HCT116 (cell line): ENCODE measurements at regions not wholly inside any gene's neighbourhood (a gene's known extent, or its start where the extent isn't known, plus 50 kb on each side); places are given as distances from the start of the nearest gene placed in this dataset.

Source experiments
- ATAC-seq: fragments of 200-7000 bp; cut with Tn5 transposase; 2 replicates; pipeline ENCODE4 v1.9.1; 2020; ENCODE audit warnings: mild to moderate bottlenecking, moderate library complexity
- BruUV-seq: library from RNA; stranded (reverse); fragments of 400-500 nt; replicated peaks from 2 replicates; lab custom pipeline; 2021; lab: Mats Ljungman, UMichigan
- CTCF ChIA-PET: fragments of 300-600 bp; sonication (Branson Sonifier 250); formaldehyde crosslinking; loops from one replicate; lab custom pipeline; 2021; ENCODE audit warnings: antibody characterized with exemption; lab: Charles Lee
- POLR2A ChIA-PET: fragments of 300-600, 350-600 bp; sonication (Branson Sonifier 250); formaldehyde crosslinking; loops from one replicate; lab custom pipeline; 2021; ENCODE audit warnings: antibody characterized with exemption; lab: Charles Lee
- RAD21 ChIA-PET, 2 experiments: fragments of 300-600 bp; sonication (Branson Sonifier 250); formaldehyde crosslinking; loops; one replicate each; lab custom pipeline; 2023; ENCODE audit warnings: low total read pairs in 2 of 2; ENCODE audit not compliant: uncharacterized antibody in 2 of 2, unreplicated experiment in 2 of 2, low non-redundant PET in 1 of 2; lab: Charles Lee
- DNase-seq: peaks from one replicate; pipeline ENCODE4 v3.0.0-alpha.2; 2010; ENCODE audit warnings: low read depth, low spot score
- H2AFZ ChIP-seq: fragments of 200-600 bp; shearing (Covaris generic), sonication (generic); 2 replicates; pipeline ENCODE4 v1.6.1; 2017; ENCODE audit warnings: low read depth, mixed run types, mixed read lengths, antibody characterized with exemption, low read length; ENCODE audit not compliant: poor library complexity, severe bottlenecking
- H3K27ac ChIP-seq: 2 replicates; pipeline ENCODE4 v1.5.1; 2012; ENCODE audit warnings: low read depth, low read length
- H3K27me3 ChIP-seq: fragments of 200-600 bp; sonication (generic); 2 replicates; pipeline ENCODE4 v1.6.1; 2016; ENCODE audit warnings: mixed run types, low read length, mixed read lengths; ENCODE audit not compliant: insufficient read depth
- H3K36me3 ChIP-seq, 2 experiments: fragments of 200-500 bp in 1 of 2; fragments of 200-600 bp in 1 of 2; sonication (Bioruptor generic) in 1 of 2; sonication (generic) in 1 of 2; 2 replicates each; pipeline versions ENCODE4 v1.5.1 to v1.6.1; 2014 to 2016; ENCODE audit warnings: low read length in 2 of 2, inconsistent platforms in 1 of 2, mixed read lengths in 1 of 2, mixed run types in 1 of 2; ENCODE audit not compliant: insufficient read depth in 2 of 2, control insufficient read depth in 1 of 2
- H3K4me1 ChIP-seq, 2 experiments: fragments of 200-600 bp in 1 of 2; sonication (generic) in 1 of 2; 2 replicates each; pipeline versions ENCODE4 v1.5.1 to v1.6.1; 2012 to 2017; ENCODE audit warnings: low read length in 2 of 2, inconsistent platforms in 1 of 2, mild to moderate bottlenecking in 1 of 2, mixed read lengths in 1 of 2, mixed run types in 1 of 2, moderate library complexity in 1 of 2; ENCODE audit not compliant: insufficient read depth in 2 of 2, control insufficient read depth in 1 of 2
- H3K4me2 ChIP-seq: fragments of 200-600 bp; sonication (generic); 2 replicates; pipeline ENCODE4 v1.6.1; 2017; ENCODE audit warnings: mixed run types, low read length, mixed read lengths
- H3K4me3 ChIP-seq, 2 experiments: fragments of 200-600 bp in 1 of 2; sonication (generic) in 1 of 2; replicated peaks in 1 of 2; 2 replicates each; pipeline ENCODE4 v1.5.1; 2011 to 2016; ENCODE audit warnings: low read length in 2 of 2, control low read depth in 1 of 2, low read depth in 1 of 2, mild to moderate bottlenecking in 1 of 2, mixed read lengths in 1 of 2, mixed run types in 1 of 2
- H3K79me2 ChIP-seq: fragments of 200-600 bp; sonication (generic); 2 replicates; pipeline ENCODE4 v1.6.1; 2017; ENCODE audit warnings: mild to moderate bottlenecking, mixed run types, low read length, moderate library complexity, mixed read lengths; ENCODE audit not compliant: insufficient read depth
- H3K9ac ChIP-seq: fragments of 200-600 bp; sonication (generic); 2 replicates; pipeline ENCODE4 v1.6.1; 2016; ENCODE audit warnings: low read length, mixed read lengths
- H3K9me2 ChIP-seq: fragments of 200-600 bp; sonication (generic), shearing (Covaris generic); 2 replicates; pipeline ENCODE4 v1.6.1; 2017; ENCODE audit warnings: mixed run types, mild to moderate bottlenecking, moderate library complexity; ENCODE audit not compliant: insufficient read depth
- H3K9me3 ChIP-seq, 2 experiments: fragments of 200-500 bp in 1 of 2; fragments of 200-600 bp in 1 of 2; sonication (Bioruptor generic) in 1 of 2; sonication (generic) in 1 of 2; 2 replicates each; pipeline ENCODE4 v1.6.1; 2014 to 2017; ENCODE audit warnings: low read length in 2 of 2, mixed read lengths in 2 of 2, inconsistent platforms in 1 of 2, low read depth in 1 of 2, mild to moderate bottlenecking in 1 of 2, mixed run types in 1 of 2, moderate library complexity in 1 of 2; ENCODE audit not compliant: control insufficient read depth in 1 of 2, insufficient read depth in 1 of 2
- H4K20me1 ChIP-seq: fragments of 200-600 bp; sonication (generic), shearing (Covaris generic); 2 replicates; pipeline ENCODE4 v1.6.1; 2017; ENCODE audit warnings: mixed run types, mild to moderate bottlenecking, moderate library complexity; ENCODE audit not compliant: insufficient read depth
- ATF3 ChIP-seq: IDR thresholded peaks from 2 replicates; pipeline ENCODE4 v1.6.1; 2012
- CEBPB ChIP-seq: IDR thresholded peaks from 2 replicates; pipeline ENCODE4 v1.6.1; 2012; ENCODE audit warnings: low read depth
- CTCF ChIP-seq, 3 experiments: fragments of 200-600 bp in 1 of 3; sonication (generic) in 1 of 3; IDR thresholded peaks in 2 of 3; conservative IDR thresholded peaks in 1 of 3; 2 replicates each; pipeline ENCODE4 v1.5.1; 2012 to 2017; ENCODE audit warnings: low read depth in 2 of 3, low read length in 2 of 3, antibody characterized with exemption in 1 of 3, borderline replicate concordance in 1 of 3, control low read depth in 1 of 3, mild to moderate bottlenecking in 1 of 3, mixed read lengths in 1 of 3, mixed run types in 1 of 3, moderate library complexity in 1 of 3; ENCODE audit not compliant: insufficient read depth in 1 of 3
- EGR1 ChIP-seq: IDR thresholded peaks from 2 replicates; pipeline ENCODE4 v1.6.1; 2012; ENCODE audit warnings: low read depth
- ELF1 ChIP-seq: IDR thresholded peaks from 2 replicates; pipeline ENCODE4 v1.6.1; 2012; ENCODE audit warnings: low read depth, borderline replicate concordance
- EZH2 ChIP-seq: fragments of 200-600 bp; sonication (generic); IDR thresholded peaks from 2 replicates; pipeline ENCODE4 v1.6.1; 2017; ENCODE audit warnings: antibody characterized with exemption, mixed run types
- EZH2phosphoT487 ChIP-seq: fragments of 200-600 bp; IDR thresholded peaks from 2 replicates; pipeline ENCODE4 v1.6.1; 2018; ENCODE audit warnings: antibody characterized with exemption, borderline replicate concordance
- FOSL1 ChIP-seq: IDR thresholded peaks from 2 replicates; pipeline ENCODE4 v1.6.1; 2012; ENCODE audit warnings: low read depth
- JUND ChIP-seq: IDR thresholded peaks from 2 replicates; pipeline ENCODE4 v1.6.1; 2012
- POLR2A ChIP-seq: IDR thresholded peaks from 2 replicates; pipeline ENCODE4 v1.7.0; 2011; ENCODE audit warnings: borderline replicate concordance; ENCODE audit not compliant: insufficient read depth, insufficient read length; ENCODE audit errors: extremely low read depth
- POLR2AphosphoS5 ChIP-seq: IDR thresholded peaks from 2 replicates; pipeline ENCODE4 v1.6.1; 2011; ENCODE audit warnings: mild to moderate bottlenecking, low read depth, low read length, moderate library complexity
- RAD21 ChIP-seq: IDR thresholded peaks from 2 replicates; pipeline ENCODE4 v1.6.1; 2012; ENCODE audit warnings: low read depth, mild to moderate bottlenecking
- SIN3A ChIP-seq: IDR thresholded peaks from 2 replicates; pipeline ENCODE4 v1.6.1; 2012; ENCODE audit warnings: low read depth
- SP1 ChIP-seq: IDR thresholded peaks from 2 replicates; pipeline ENCODE4 v1.6.1; 2012; ENCODE audit warnings: low read depth
- SRF ChIP-seq: IDR thresholded peaks from 2 replicates; pipeline ENCODE4 v1.6.1; 2012; ENCODE audit warnings: low read depth
- TCF7L2 ChIP-seq: IDR thresholded peaks from 2 replicates; pipeline ENCODE4 v1.7.0; 2011; ENCODE audit warnings: borderline replicate concordance, inconsistent platforms; ENCODE audit not compliant: insufficient read depth, insufficient read length; ENCODE audit errors: extremely low read depth
- YY1 ChIP-seq: IDR thresholded peaks from 2 replicates; pipeline ENCODE4 v1.6.1; 2011; ENCODE audit warnings: low read length, low read depth, moderate library complexity, mild to moderate bottlenecking; ENCODE audit not compliant: insufficient replicate concordance; ENCODE audit errors: extremely low read depth
- ZBTB33 ChIP-seq: IDR thresholded peaks from 2 replicates; pipeline ENCODE4 v1.6.1; 2011; ENCODE audit warnings: mild to moderate bottlenecking, low read length, moderate library complexity; ENCODE audit not compliant: insufficient replicate concordance; ENCODE audit errors: extremely low read depth
- ZFX ChIP-seq: fragments of 450-650 bp; IDR thresholded peaks from 2 replicates; pipeline ENCODE4 v1.6.1; 2017
- intact Hi-C: fragments of 100-400 bp; cut with micrococcal nuclease; formaldehyde crosslinking; loops from 2 replicates; pipeline ENCODE4 v1.10.0; 2022

- Histone ChIP-seq H3K4me3 (no peak overlapping the region), H4K20me1 (no peaks in the 10 kb centered on the region), H3K4me2 (no peak overlapping the region), H3K27ac (no peak overlapping the region), H3K4me1 (no peaks in the 10 kb centered on the region), H3K9ac (no peak overlapping the region), H3K9me3 (no peaks in the 10 kb centered on the region), H3K79me2 (no peaks in the 10 kb centered on the region), H3K9me2 (no peaks in the 10 kb centered on the region), H2AFZ (no peak overlapping the region), H3K27me3 (no peaks in the 10 kb centered on the region), H3K36me3 (no peaks in the 10 kb centered on the region)
- DNase-seq (no peak), ATAC-seq (no peak)
- intact Hi-C loops, result no loop called here
- ChIA-PET RAD21 (no interaction called here), CTCF (no interaction called here), POLR2A (no interaction called here)
- BruUV-seq, result no TSS peak
- TF ChIP-seq ATF3, result no peak
- no peak for TF ChIP-seq YY1
- TF ChIP-seq ELF1, result no peak
- TF ChIP-seq EGR1, result no peak
- no peak for TF ChIP-seq POLR2A
- no peak for TF ChIP-seq SRF
- TF ChIP-seq FOSL1, result no peak
- no peak for TF ChIP-seq EZH2phosphoT487
Measured at GRCh38 chr12:23006413-23006812, 381.4 kb downstream of the ETNK1 start.

GRCh38 chr12:23008623-23009022 lies 383.7 kb downstream of the ETNK1 start:
- Histone ChIP-seq H2AFZ (no peak overlapping the region), H4K20me1 (no peaks in the 10 kb centered on the region), H3K4me3 (no peak overlapping the region), H3K36me3 (no peaks in the 10 kb centered on the region), H3K27ac (no peak overlapping the region), H3K4me2 (no peak overlapping the region), H3K9me3 (no peaks in the 10 kb centered on the region; a peak in 1 of 4 replicates), H3K4me1 (no peaks in the 10 kb centered on the region), H3K79me2 (no peaks in the 10 kb centered on the region), H3K27me3 (no peaks in the 10 kb centered on the region), H3K9me2 (no peaks in the 10 kb centered on the region), H3K9ac (no peak overlapping the region)
- BruUV-seq, result no TSS peak
- CTCF ChIA-PET, result no interaction called here
- no peak for DNase-seq
- intact Hi-C loops, result no loop called here
- no peak for ATAC-seq
- RAD21 ChIA-PET, result no interaction called here
- POLR2A ChIA-PET, result no interaction called here
- no peak for TF ChIP-seq EZH2
- TF ChIP-seq CTCF (IDR thresholded peaks at IDR 0.05 in 2 of 3, conservative IDR thresholded peaks at IDR 0.05 in 1 of 3; ENCODE audit: borderline replicate concordance in 1 of 3, insufficient read depth in 1 of 3, low read depth in 2 of 3, low read length in 2 of 3), result no peak
- no peak for TF ChIP-seq ELF1
- TF ChIP-seq RAD21, result no peak
- no peak for TF ChIP-seq SIN3A
- TF ChIP-seq TCF7L2, result no peak
- TF ChIP-seq ATF3, result no peak
- no peak for TF ChIP-seq ZBTB33
- TF ChIP-seq FOSL1, result no peak
- TF ChIP-seq SP1, result no peak
- TF ChIP-seq JUND, result no peak
- TF ChIP-seq CEBPB, result no peak
- TF ChIP-seq POLR2AphosphoS5, result no peak
- TF ChIP-seq POLR2A, result no peak
- TF ChIP-seq ZFX, result no peak
